Keratinocyte (primary cell): ENCODE measurements at regions not wholly inside any gene's neighbourhood (a gene's known extent, or its start where the extent isn't known, plus 50 kb on each side); places are given as distances from the start of the nearest gene placed in this dataset.

Source experiments
- DNase-seq: peaks from one replicate; pipeline ENCODE4 v3.0.0-alpha.2; 2011; ENCODE audit warnings: low read depth, missing footprints, low spot score
- FAIRE-seq: peaks from 2 replicates; lab custom pipeline; 2011; peaks lifted over from hg19 to GRCh38; lab: Jason Lieb, UNC
- H2AFZ ChIP-seq: 2 replicates; pipeline ENCODE4 v1.6.0; 2012; ENCODE audit warnings: low read length, control low read depth, inconsistent platforms; ENCODE audit not compliant: control insufficient read depth
- H3K27ac ChIP-seq: 2 replicates; pipeline ENCODE4 v1.5.1; 2011; ENCODE audit warnings: low read length; ENCODE audit not compliant: control insufficient read depth, insufficient read depth
- H3K27me3 ChIP-seq: 3 replicates; pipeline ENCODE4 v1.6.0; 2011; ENCODE audit warnings: low read length; ENCODE audit not compliant: control insufficient read depth, insufficient read depth; ENCODE audit errors: extremely low read depth
- H3K36me3 ChIP-seq, 2 experiments: 2 replicates in 1 of 2; 3 replicates in 1 of 2; pipeline ENCODE4 v1.5.1; 2011; ENCODE audit warnings: low read length in 2 of 2, mild to moderate bottlenecking in 1 of 2; ENCODE audit not compliant: control insufficient read depth in 2 of 2, insufficient read depth in 2 of 2; ENCODE audit errors: extremely low read depth in 1 of 2
- H3K4me1 ChIP-seq: 3 replicates; pipeline ENCODE4 v1.5.1; 2011; ENCODE audit warnings: low read length; ENCODE audit not compliant: control insufficient read depth, insufficient read depth; ENCODE audit errors: extremely low read depth
- H3K4me2 ChIP-seq: 3 replicates; pipeline ENCODE4 v1.6.0; 2011; ENCODE audit warnings: low read depth, low read length; ENCODE audit not compliant: control insufficient read depth, insufficient read depth; ENCODE audit errors: extremely low read depth
- H3K4me3 ChIP-seq, 3 experiments: fragments of 200-600 bp in 1 of 3; sonication (generic) in 1 of 3; 2 replicates in 2 of 3; 3 replicates in 1 of 3; pipeline ENCODE4 v1.5.1; 2011 to 2016; ENCODE audit warnings: low read length in 3 of 3, mild to moderate bottlenecking in 3 of 3, control low read depth in 2 of 3, inconsistent platforms in 1 of 3, low read depth in 1 of 3, mixed read lengths in 1 of 3, mixed run types in 1 of 3, moderate library complexity in 1 of 3; ENCODE audit not compliant: control insufficient read depth in 2 of 3, insufficient read depth in 2 of 3; ENCODE audit errors: extremely low read depth in 1 of 3
- H3K79me2 ChIP-seq: 2 replicates; pipeline ENCODE4 v1.6.0; 2012; ENCODE audit warnings: low read length; ENCODE audit not compliant: control insufficient read depth, insufficient read depth
- H3K9ac ChIP-seq: 3 replicates; pipeline ENCODE4 v1.6.0; 2011; ENCODE audit warnings: low read length; ENCODE audit not compliant: control insufficient read depth, insufficient read depth; ENCODE audit errors: extremely low read depth
- H3K9me1 ChIP-seq: 3 replicates; pipeline ENCODE4 v1.6.0; 2011; ENCODE audit warnings: low read length; ENCODE audit not compliant: control insufficient read depth, insufficient read depth; ENCODE audit errors: extremely low read depth
- H3K9me3 ChIP-seq: 2 replicates; pipeline ENCODE4 v1.5.1; 2012; ENCODE audit warnings: low read depth, low read length; ENCODE audit not compliant: control insufficient read depth
- H4K20me1 ChIP-seq: 3 replicates; pipeline ENCODE4 v1.6.0; 2011; ENCODE audit warnings: low read length; ENCODE audit not compliant: control insufficient read depth, insufficient read depth; ENCODE audit errors: extremely low read depth
- EZH2 ChIP-seq: IDR thresholded peaks from one replicate; pipeline ENCODE4 v1.6.1; 2012; ENCODE audit warnings: inconsistent platforms, mild to moderate bottlenecking, low read length, moderate library complexity
- dilution Hi-C: fragments of 300-500 bp; cut with MboI; formaldehyde crosslinking; loops from one replicate; pipeline ENCODE4 v1.7.0; 2020; ENCODE audit warnings: low sequenced_read_pairs; ENCODE audit not compliant: extremely low pct_ligation_motif_present
- TF ChIP-seq, protein P1 (sequence below), 3 experiments: IDR thresholded peaks in 1 of 3; conservative IDR thresholded peaks in 1 of 3; optimal IDR thresholded peaks in 1 of 3; 2 replicates in 2 of 3; 3 replicates in 1 of 3; pipeline versions ENCODE3 to v1.5.1; 2011; ENCODE audit warnings: low read length in 3 of 3, mild to moderate bottlenecking in 3 of 3, moderate library complexity in 2 of 3, control low read depth in 1 of 3, inconsistent platforms in 1 of 3; ENCODE audit not compliant: insufficient read depth in 2 of 3; ENCODE audit errors: extremely low read depth in 1 of 3

GRCh38 chr15:101550124-101550523 lies 60.6 kb upstream of the PCSK6 start:
- H3K4me3 ChIP-seq: no peak overlapping the region
- no peak overlapping the region for H3K9ac ChIP-seq
- FAIRE-seq: no peak
- H3K36me3 ChIP-seq: no peaks in the 10 kb centered on the region
- H3K9me3 ChIP-seq: no peaks in the 10 kb centered on the region
- H3K4me1 ChIP-seq: no peaks in the 10 kb centered on the region
- H2AFZ ChIP-seq: no peak overlapping the region
- TF ChIP-seq, protein P1, sequence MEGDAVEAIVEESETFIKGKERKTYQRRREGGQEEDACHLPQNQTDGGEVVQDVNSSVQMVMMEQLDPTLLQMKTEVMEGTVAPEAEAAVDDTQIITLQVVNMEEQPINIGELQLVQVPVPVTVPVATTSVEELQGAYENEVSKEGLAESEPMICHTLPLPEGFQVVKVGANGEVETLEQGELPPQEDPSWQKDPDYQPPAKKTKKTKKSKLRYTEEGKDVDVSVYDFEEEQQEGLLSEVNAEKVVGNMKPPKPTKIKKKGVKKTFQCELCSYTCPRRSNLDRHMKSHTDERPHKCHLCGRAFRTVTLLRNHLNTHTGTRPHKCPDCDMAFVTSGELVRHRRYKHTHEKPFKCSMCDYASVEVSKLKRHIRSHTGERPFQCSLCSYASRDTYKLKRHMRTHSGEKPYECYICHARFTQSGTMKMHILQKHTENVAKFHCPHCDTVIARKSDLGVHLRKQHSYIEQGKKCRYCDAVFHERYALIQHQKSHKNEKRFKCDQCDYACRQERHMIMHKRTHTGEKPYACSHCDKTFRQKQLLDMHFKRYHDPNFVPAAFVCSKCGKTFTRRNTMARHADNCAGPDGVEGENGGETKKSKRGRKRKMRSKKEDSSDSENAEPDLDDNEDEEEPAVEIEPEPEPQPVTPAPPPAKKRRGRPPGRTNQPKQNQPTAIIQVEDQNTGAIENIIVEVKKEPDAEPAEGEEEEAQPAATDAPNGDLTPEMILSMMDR (optimal IDR thresholded peaks at IDR 0.05 in 1 of 3, IDR thresholded peaks at IDR 0.05 in 1 of 3, conservative IDR thresholded peaks at IDR 0.05 in 1 of 3; ENCODE audit: extremely low read depth in 1 of 3, insufficient read depth in 2 of 3, low read length in 3 of 3): no peak
- no peak for TF ChIP-seq EZH2
- H4K20me1 ChIP-seq: no peaks in the 10 kb centered on the region
- H3K27ac ChIP-seq: no peak overlapping the region
- H3K9me1 ChIP-seq: no peaks in the 10 kb centered on the region
- H3K27me3 ChIP-seq: peaks cover 41% of the 10 kb centered on the region
- H3K79me2 ChIP-seq: no peaks in the 10 kb centered on the region
- dilution Hi-C loops: no loop called here
- H3K4me2 ChIP-seq: no peak overlapping the region
- DNase-seq: no peak

- H3K4me3 ChIP-seq: no peak overlapping the region
- H3K27me3 ChIP-seq: peaks cover 41% of the 10 kb centered on the region
- TF ChIP-seq, protein P1 (optimal IDR thresholded peaks at IDR 0.05 in 1 of 3, IDR thresholded peaks at IDR 0.05 in 1 of 3, conservative IDR thresholded peaks at IDR 0.05 in 1 of 3; ENCODE audit: extremely low read depth in 1 of 3, insufficient read depth in 2 of 3, low read length in 3 of 3): no peak
- no peak for TF ChIP-seq EZH2
- no peak overlapping the region for H3K27ac ChIP-seq
- no peaks in the 10 kb centered on the region for H3K9me3 ChIP-seq
- H3K9ac ChIP-seq: no peak overlapping the region
- no peaks in the 10 kb centered on the region for H3K4me1 ChIP-seq
- FAIRE-seq (no peak), DNase-seq (no peak)
- no peaks in the 10 kb centered on the region for H4K20me1 ChIP-seq
- H3K4me2 ChIP-seq: no peak overlapping the region
- H2AFZ ChIP-seq: no peak overlapping the region
- H3K79me2 ChIP-seq: no peaks in the 10 kb centered on the region
- no peaks in the 10 kb centered on the region for H3K36me3 ChIP-seq
- dilution Hi-C loops: no loop called here
- no peaks in the 10 kb centered on the region for H3K9me1 ChIP-seq
Measured at GRCh38 chr15:101549647-101550046, 60.1 kb upstream of the PCSK6 start.
